SH-SY5Y (cell line): ENCODE measurements at regions not wholly inside any gene's neighbourhood (a gene's known extent, or its start where the extent isn't known, plus 50 kb on each side); places are given as distances from the start of the nearest gene placed in this dataset.

Source experiments
- GATA2 ChIP-seq: IDR thresholded peaks from 2 replicates; pipeline ENCODE4 v1.6.1; 2011; ENCODE audit warnings: mild to moderate bottlenecking, low read depth, low read length
- GATA3 ChIP-seq: IDR thresholded peaks from 2 replicates; pipeline ENCODE4 v1.6.1; 2011; ENCODE audit warnings: low read depth, mild to moderate bottlenecking, low read length, moderate library complexity

DNA sequence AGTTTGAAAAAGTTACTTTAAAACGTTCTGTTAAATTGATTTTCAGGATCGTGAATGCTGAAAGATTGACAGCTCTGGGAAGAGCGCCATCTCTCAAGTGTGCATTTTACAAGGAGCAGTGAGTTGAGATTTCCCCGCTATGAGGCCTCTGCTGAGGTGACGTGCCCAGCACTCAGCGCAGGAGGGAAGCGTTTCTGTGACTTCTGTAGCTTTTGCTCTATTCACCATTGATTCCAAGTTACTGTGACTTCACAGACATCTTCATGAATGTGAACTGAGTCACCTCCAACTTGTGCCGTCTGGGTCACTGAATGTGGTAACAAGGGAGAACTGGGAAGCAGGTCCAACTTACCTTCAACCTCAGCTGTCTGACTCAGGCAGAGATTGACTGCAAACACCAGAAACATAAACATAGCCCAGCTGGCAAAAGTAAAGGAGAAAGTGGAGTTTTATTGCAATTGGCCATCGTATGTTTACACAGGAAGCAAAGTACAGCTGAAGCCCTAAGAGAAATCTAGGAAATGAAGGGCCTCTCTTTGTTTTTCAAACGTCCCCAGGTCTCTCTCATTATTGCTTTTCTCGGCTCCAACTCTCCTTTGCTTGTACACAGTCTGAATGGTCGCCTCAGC, 428.8 kb upstream of the CLINT1 start:
- TF ChIP-seq GATA3 (no peak), GATA2 (no peak)

DNA sequence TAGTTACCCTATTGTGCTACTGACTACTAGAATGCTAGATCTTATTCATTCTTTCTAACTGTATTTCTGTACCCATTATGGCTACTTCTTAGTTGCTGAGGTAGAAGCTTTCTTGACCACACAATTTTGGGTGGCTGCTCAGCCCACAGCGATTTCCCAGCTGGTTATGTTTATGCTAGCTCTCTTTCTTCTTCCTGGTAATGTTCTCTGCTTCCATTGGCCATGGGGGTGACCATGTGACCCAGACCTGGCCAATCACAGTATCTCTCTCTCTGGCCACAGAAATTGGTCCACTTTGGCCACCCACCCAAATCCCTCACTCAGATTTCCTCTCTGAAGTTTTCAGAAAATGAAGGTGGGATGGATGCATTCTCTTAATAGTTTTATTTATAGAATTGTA, 427.9 kb upstream of the CLINT1 start:
- TF ChIP-seq GATA2 (no peak), GATA3 (no peak)

GRCh38 chr5:158285698-158286097, 426.8 kb upstream of the CLINT1 start:
- TF ChIP-seq GATA2 (no peak), GATA3 (no peak)

- no peak for TF ChIP-seq GATA3
- no peak for TF ChIP-seq GATA2
Measured at GRCh38 chr5:158284242-158284641, 425.3 kb upstream of the CLINT1 start.

DNA sequence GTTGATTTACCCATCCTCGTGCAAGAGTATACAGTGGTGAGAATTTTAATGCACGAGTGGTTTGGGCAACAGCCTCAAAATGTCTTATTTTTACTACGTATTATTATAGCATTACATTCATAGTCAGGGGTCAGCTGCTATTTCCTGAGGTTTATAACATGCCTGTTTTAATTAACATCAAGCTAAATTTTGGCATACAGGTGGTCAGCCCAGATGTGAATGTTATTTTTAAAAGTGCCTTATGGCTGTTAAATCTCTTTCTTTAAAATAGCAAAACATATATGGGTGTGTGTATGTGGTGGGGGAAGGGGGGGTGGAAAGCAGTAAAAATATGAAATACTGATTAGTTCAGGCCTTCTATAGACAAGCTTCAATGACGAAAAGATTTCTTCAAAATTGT, 424.5 kb upstream of the CLINT1 start:
- no peak for TF ChIP-seq GATA2
- TF ChIP-seq GATA3: no peak

GRCh38 chr5:158278216-158278925, 419.4 kb upstream of the CLINT1 start:
- TF ChIP-seq GATA2: no peak
- no peak for TF ChIP-seq GATA3

DNA sequence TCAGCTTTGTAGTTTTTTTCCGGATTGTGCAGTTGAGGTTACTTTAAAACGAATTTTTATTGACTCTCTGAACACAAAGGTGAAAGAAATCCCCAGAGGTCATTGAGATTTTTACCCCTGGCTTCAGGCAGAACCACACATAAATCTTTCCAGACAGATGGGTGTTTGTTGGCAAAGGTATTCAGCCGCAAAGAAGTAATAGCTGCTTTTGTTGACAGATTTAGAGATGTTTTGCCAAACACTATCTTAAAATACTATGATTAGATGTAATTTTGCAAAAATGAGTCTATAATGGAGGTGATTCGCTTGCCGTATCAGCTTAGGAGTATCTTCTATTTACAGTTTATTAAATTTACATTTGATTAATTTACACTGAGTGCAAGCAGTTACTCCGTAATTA, 418.3 kb upstream of the CLINT1 start:
- TF ChIP-seq GATA2: no peak
- no peak for TF ChIP-seq GATA3

GRCh38 chr5:158276692-158277091, 417.7 kb upstream of the CLINT1 start:
- TF ChIP-seq GATA3 (no peak), GATA2 (no peak)

DNA sequence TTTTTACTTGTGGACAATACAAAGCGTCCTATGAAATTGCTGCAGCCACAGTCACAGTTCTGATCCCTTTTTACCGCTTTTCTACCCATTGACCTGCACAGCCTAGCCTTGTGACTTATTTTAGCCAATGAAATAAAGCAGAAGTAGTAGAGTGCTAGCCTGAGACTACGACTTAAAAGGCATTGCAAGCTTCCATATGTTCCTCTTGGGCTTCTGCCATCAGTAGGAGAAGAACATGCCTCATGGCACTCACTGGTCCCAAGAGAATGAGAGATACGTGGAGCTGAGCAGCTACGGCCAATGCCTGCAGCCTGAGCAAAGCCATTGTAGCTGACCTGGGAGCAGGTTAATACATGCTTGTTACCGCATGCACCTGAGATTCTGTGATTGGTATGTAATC, 416.6 kb upstream of the CLINT1 start:
- no peak for TF ChIP-seq GATA3

DNA sequence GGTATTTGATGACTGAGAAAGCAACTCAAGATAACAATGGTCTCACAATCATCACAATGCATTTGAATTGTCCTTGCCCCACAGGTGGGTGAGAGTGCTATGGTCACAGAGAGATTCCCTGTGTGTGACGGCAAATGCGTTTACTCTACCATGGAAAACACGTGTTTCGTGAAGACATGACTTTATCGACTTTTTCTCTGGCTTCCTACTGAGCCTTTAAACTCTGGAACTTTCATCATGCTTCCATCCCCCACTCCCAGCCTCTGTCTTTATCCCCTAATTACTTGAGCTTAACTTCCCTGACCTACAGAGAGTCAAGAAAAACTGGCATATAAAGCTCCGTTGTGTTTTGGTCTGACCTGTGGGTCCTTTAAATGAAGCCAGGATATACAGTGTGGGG, 414.1 kb upstream of the CLINT1 start:
- TF ChIP-seq GATA3: no peak
- no peak for TF ChIP-seq GATA2

DNA sequence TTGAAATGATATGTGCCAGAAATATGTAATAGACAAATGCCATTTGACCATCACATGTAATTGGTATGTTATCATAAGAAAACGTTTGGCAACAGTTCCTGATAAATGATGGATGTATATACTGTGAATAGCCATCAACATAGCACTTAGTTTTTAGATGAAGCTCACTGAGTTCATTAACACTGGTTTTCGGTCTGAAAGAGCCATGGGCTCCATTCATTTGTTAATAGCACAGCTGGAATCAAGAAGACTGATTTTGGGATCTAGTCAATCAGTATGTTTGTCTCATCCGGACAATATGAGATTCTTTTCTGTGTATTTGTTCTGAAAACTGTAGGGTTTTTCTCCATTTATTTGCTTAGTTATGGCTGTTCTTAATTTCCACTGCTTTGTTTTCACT, 413.5 kb upstream of the CLINT1 start:
- TF ChIP-seq GATA2: no peak
- TF ChIP-seq GATA3: no peak

GRCh38 chr5:158270996-158271554, 412.1 kb upstream of the CLINT1 start:
- no peak for TF ChIP-seq GATA3
- TF ChIP-seq GATA2: no peak

- TF ChIP-seq GATA3 (no peak), GATA2 (no peak)
Measured at GRCh38 chr5:158268286-158268685, 409.3 kb upstream of the CLINT1 start.

- TF ChIP-seq GATA2 (no peak), GATA3 (no peak)
Measured at GRCh38 chr5:158267228-158267627, 408.3 kb upstream of the CLINT1 start.
